ENCODE measurements at regions not wholly inside any gene's neighbourhood (a gene's known extent, or its start where the extent isn't known, plus 50 kb on each side); places are given as distances from the start of the nearest gene placed in this dataset.

- Histone ChIP-seq H3K4me3 (ENCODE audit: low read depth in 1 of 2, low read length in 1 of 2) (no peak overlapping the region), H3K36me3 (no peaks in the 10 kb centered on the region), H3K27ac (no peak overlapping the region), H3K9me3 (no peaks in the 10 kb centered on the region), H3K4me1 (ENCODE audit: control insufficient read depth in 1 of 2, insufficient read depth in 1 of 2, low read depth in 1 of 2, low read length in 1 of 2) (no peaks in the 10 kb centered on the region), H3K27me3 (no peaks in the 10 kb centered on the region)
- no peak for TF ChIP-seq CTCF (IDR thresholded peaks at IDR 0.05)
Measured at GRCh38 chr15:58293622-58294550, 137.9 kb upstream of the LIPC start.

- Histone ChIP-seq H3K27ac (no peak overlapping the region), H3K4me1 (ENCODE audit: control insufficient read depth in 1 of 2, insufficient read depth in 1 of 2, low read depth in 1 of 2, low read length in 1 of 2) (no peaks in the 10 kb centered on the region), H3K36me3 (no peaks in the 10 kb centered on the region), H3K9me3 (no peaks in the 10 kb centered on the region), H3K27me3 (no peaks in the 10 kb centered on the region), H3K4me3 (ENCODE audit: low read depth in 1 of 2, low read length in 1 of 2) (no peak overlapping the region)
- no peak for TF ChIP-seq CTCF (IDR thresholded peaks at IDR 0.05)
Measured at GRCh38 chr15:58294681-58295254, 137.0 kb upstream of the LIPC start.

- Histone ChIP-seq H3K4me1 (ENCODE audit: control insufficient read depth in 1 of 2, insufficient read depth in 1 of 2, low read depth in 1 of 2, low read length in 1 of 2) (no peaks in the 10 kb centered on the region), H3K36me3 (no peaks in the 10 kb centered on the region), H3K4me3 (ENCODE audit: low read depth in 1 of 2, low read length in 1 of 2) (no peak overlapping the region), H3K9me3 (no peaks in the 10 kb centered on the region), H3K27ac (no peak overlapping the region), H3K27me3 (no peaks in the 10 kb centered on the region)
- TF ChIP-seq CTCF (IDR thresholded peaks at IDR 0.05): no peak
Measured at GRCh38 chr15:58295637-58296215, 136.1 kb upstream of the LIPC start.

GRCh38 chr15:58296276-58296675, 135.5 kb upstream of the LIPC start:
- Histone ChIP-seq H3K36me3 (no peaks in the 10 kb centered on the region), H3K27me3 (no peaks in the 10 kb centered on the region), H3K27ac (no peak overlapping the region), H3K4me1 (ENCODE audit: control insufficient read depth in 1 of 2, insufficient read depth in 1 of 2, low read depth in 1 of 2, low read length in 1 of 2) (no peaks in the 10 kb centered on the region), H3K4me3 (ENCODE audit: low read depth in 1 of 2, low read length in 1 of 2) (no peak overlapping the region), H3K9me3 (no peaks in the 10 kb centered on the region)
- TF ChIP-seq CTCF (IDR thresholded peaks at IDR 0.05): no peak

GRCh38 chr15:58297639-58298038, 134.2 kb upstream of the LIPC start:
- H3K36me3 ChIP-seq: no peaks in the 10 kb centered on the region
- TF ChIP-seq CTCF (IDR thresholded peaks at IDR 0.05): no peak
- H3K4me3 ChIP-seq (ENCODE audit: low read depth in 1 of 2, low read length in 1 of 2): no peak overlapping the region
- H3K27me3 ChIP-seq: no peaks in the 10 kb centered on the region
- H3K4me1 ChIP-seq (ENCODE audit: control insufficient read depth in 1 of 2, insufficient read depth in 1 of 2, low read depth in 1 of 2, low read length in 1 of 2): no peaks in the 10 kb centered on the region
- no peaks in the 10 kb centered on the region for H3K9me3 ChIP-seq
- no peak overlapping the region for H3K27ac ChIP-seq
